Mesothelial cell of epicardium (in vitro differentiated cells): ENCODE measurements at regions not wholly inside any gene's neighbourhood (a gene's known extent, or its start where the extent isn't known, plus 50 kb on each side); places are given as distances from the start of the nearest gene placed in this dataset.
A peak's percentile ranks its signal among the peaks of the same experiment; 100 is the strongest.

ENCODE experiments used
- DNase-seq, 2 experiments: peaks; one replicate each; pipeline ENCODE4 v3.0.0; 2021; ENCODE audit warnings: low spot score in 2 of 2; ENCODE audit not compliant: unreplicated experiment in 2 of 2
- H3K27ac Mint-ChIP-seq: 2 replicates; pipeline ENCODE4 v1.8.0; 2021; ENCODE audit warnings: mixed read lengths
- H3K27me3 Mint-ChIP-seq: 2 replicates; pipeline ENCODE4 v1.8.0; 2021; ENCODE audit warnings: low read depth, mixed read lengths
- H3K36me3 Mint-ChIP-seq: 2 replicates; pipeline ENCODE4 v1.8.0; 2021; ENCODE audit warnings: mixed read lengths
- H3K4me1 Mint-ChIP-seq: 2 replicates; pipeline ENCODE4 v1.8.0; 2021; ENCODE audit warnings: mixed read lengths
- H3K4me3 Mint-ChIP-seq: 2 replicates; pipeline ENCODE4 v1.8.0; 2021; ENCODE audit warnings: mild to moderate bottlenecking, moderate library complexity, mixed read lengths
- H3K9me3 Mint-ChIP-seq: 2 replicates; pipeline ENCODE4 v1.8.0; 2021; ENCODE audit warnings: mixed read lengths
- CTCF ChIP-seq: fragments of 200-600 bp; sonication (generic); IDR thresholded peaks from one replicate; pipeline ENCODE4 v1.5.0; 2021; ENCODE audit warnings: antibody characterized with exemption; ENCODE audit not compliant: unreplicated experiment

GRCh38 chr1:178572604-178573003 is 59.7 kb downstream of the TEX35 start:
- no peak for TF ChIP-seq CTCF
- H3K27ac Mint-ChIP-seq: no peak overlapping the region
- no peaks in the 10 kb centered on the region for H3K27me3 Mint-ChIP-seq

GRCh38 chr1:178573330-178573729 is 60.4 kb downstream of the TEX35 start:
- peaks cover 3% of the 10 kb centered on the region for H3K9me3 Mint-ChIP-seq
- H3K27ac Mint-ChIP-seq: no peak overlapping the region
- H3K4me3 Mint-ChIP-seq: no peak overlapping the region

More at GRCh38 chr1:178572604-178573003, 59.7 kb downstream of the TEX35 start:
- no peak for DNase-seq
- H3K9me3 Mint-ChIP-seq: peaks cover 6% of the 10 kb centered on the region
- peaks cover 10% of the 10 kb centered on the region for H3K4me1 Mint-ChIP-seq
- H3K4me3 Mint-ChIP-seq: no peak overlapping the region
- H3K36me3 Mint-ChIP-seq: no peaks in the 10 kb centered on the region

GRCh38 chr1:178574345-178574744 is 61.4 kb downstream of the TEX35 start:
- H3K27me3 Mint-ChIP-seq: peaks cover 2% of the 10 kb centered on the region
- no peak overlapping the region for H3K27ac Mint-ChIP-seq
- no peak overlapping the region for H3K4me3 Mint-ChIP-seq
- no peak for TF ChIP-seq CTCF
- DNase-seq: no peak
- H3K4me1 Mint-ChIP-seq: peaks cover 10% of the 10 kb centered on the region
- no peaks in the 10 kb centered on the region for H3K9me3 Mint-ChIP-seq
- no peaks in the 10 kb centered on the region for H3K36me3 Mint-ChIP-seq

More at GRCh38 chr1:178573330-178573729, 60.4 kb downstream of the TEX35 start:
- DNase-seq: no peak
- Mint-ChIP-seq H3K27me3 (no peaks in the 10 kb centered on the region), H3K4me1 (peaks cover 10% of the 10 kb centered on the region), H3K36me3 (no peaks in the 10 kb centered on the region)
- no peak for TF ChIP-seq CTCF

- H3K4me1 Mint-ChIP-seq: peaks cover 10% of the 10 kb centered on the region
- no peak for DNase-seq
- H3K9me3 Mint-ChIP-seq: no peaks in the 10 kb centered on the region
- H3K27ac Mint-ChIP-seq: peak overlapping the region; percentile 89
- no peak for TF ChIP-seq CTCF
- H3K27me3 Mint-ChIP-seq: peaks cover 3% of the 10 kb centered on the region
- H3K36me3 Mint-ChIP-seq: no peaks in the 10 kb centered on the region
- H3K4me3 Mint-ChIP-seq: no peak overlapping the region
Observed at GRCh38 chr1:178575611-178576361, 62.9 kb downstream of the TEX35 start.

GRCh38 chr1:178576841-178577240 is 63.9 kb downstream of the TEX35 start:
- H3K27ac Mint-ChIP-seq: no peak overlapping the region
- no peaks in the 10 kb centered on the region for H3K36me3 Mint-ChIP-seq
- DNase-seq: no peak
- H3K9me3 Mint-ChIP-seq: no peaks in the 10 kb centered on the region
- TF ChIP-seq CTCF: no peak
- peaks cover 13% of the 10 kb centered on the region for H3K27me3 Mint-ChIP-seq
- peaks cover 13% of the 10 kb centered on the region for H3K4me1 Mint-ChIP-seq
- H3K4me3 Mint-ChIP-seq: no peak overlapping the region
